ENCODE measurements at regions not wholly inside any gene's neighbourhood (a gene's known extent, or its start where the extent isn't known, plus 50 kb on each side); places are given as distances from the start of the nearest gene placed in this dataset.

- ATAC-seq (replicated peaks in 6 of 8), result peak in 1 of 8 experiments; percentile 19
- in situ Hi-C loops (cut with MboI; ENCODE audit: low pct_unique_long_range_greater_than_20kb in 2 of 9, low sequenced_read_pairs in 9 of 9, unreplicated experiment in 9 of 9), result no loop called here
- 42 to 100% (median 89%) methylated on average over 1 to 4 of the region's 5 CpGs; no CpG with 5 or more reads in 2 of the 10 experiments for WGBS, 10 experiments
- no peak overlapping the region for H3K4me3 ChIP-seq
- H3K4me1 ChIP-seq (replicated peaks in 1 of 2), result no peaks in the 10 kb centered on the region
- H3K27ac ChIP-seq, result no peak overlapping the region
Measured at GRCh38 chr7:114842551-114843065, 79.3 kb upstream of the MDFIC start.

GRCh38 chr7:114843102-114843501 is 78.8 kb upstream of the MDFIC start:
- no peak overlapping the region for H3K4me3 ChIP-seq
- H3K4me1 ChIP-seq (replicated peaks in 1 of 2), result no peaks in the 10 kb centered on the region
- no peak for ATAC-seq (replicated peaks in 6 of 8)
- WGBS, 10 experiments, result 77 to 100% (median 100%) methylated on average over 1 to 3 of the region's 3 CpGs
- in situ Hi-C loops (cut with MboI; ENCODE audit: low pct_unique_long_range_greater_than_20kb in 2 of 9, low sequenced_read_pairs in 9 of 9, unreplicated experiment in 9 of 9), result no loop called here
- H3K27ac ChIP-seq, result no peak overlapping the region

- H3K27ac ChIP-seq, result no peak overlapping the region
- in situ Hi-C loops (cut with MboI; ENCODE audit: low pct_unique_long_range_greater_than_20kb in 2 of 9, low sequenced_read_pairs in 9 of 9, unreplicated experiment in 9 of 9), result no loop called here
- WGBS, 10 experiments, result 18 to 100% (median 87%) methylated on average over 2 to 3 of the region's 3 CpGs
- peak in 1 of 8 experiments; percentile 54 for ATAC-seq (replicated peaks in 6 of 8)
- H3K4me1 ChIP-seq (replicated peaks in 1 of 2), result no peaks in the 10 kb centered on the region
- H3K4me3 ChIP-seq, result no peak overlapping the region
Measured at GRCh38 chr7:114851406-114852061, 70.4 kb upstream of the MDFIC start.

GRCh38 chr7:114852293-114852692 is 69.6 kb upstream of the MDFIC start:
- H3K4me3 ChIP-seq, result no peak overlapping the region
- H3K27ac ChIP-seq, result no peak overlapping the region
- H3K4me1 ChIP-seq (replicated peaks in 1 of 2), result no peaks in the 10 kb centered on the region
- peak in 2 of 8 experiments; percentile 65 to 71 for ATAC-seq (replicated peaks in 6 of 8)
- in situ Hi-C loops (cut with MboI; ENCODE audit: low pct_unique_long_range_greater_than_20kb in 2 of 9, low sequenced_read_pairs in 9 of 9, unreplicated experiment in 9 of 9), result no loop called here

GRCh38 chr7:114853189-114853588 is 68.7 kb upstream of the MDFIC start:
- WGBS, 10 experiments, result 91 to 100% (median 100%) methylated on average over 1 to 4 of the region's 4 CpGs; no CpG with 5 or more reads in 2 of the 10 experiments
- in situ Hi-C loops (cut with MboI; ENCODE audit: low pct_unique_long_range_greater_than_20kb in 2 of 9, low sequenced_read_pairs in 9 of 9, unreplicated experiment in 9 of 9), result no loop called here
- Histone ChIP-seq H3K27ac (no peak overlapping the region), H3K4me1 (replicated peaks in 1 of 2) (no peaks in the 10 kb centered on the region), H3K4me3 (no peak overlapping the region)
- ATAC-seq (replicated peaks in 6 of 8), result no peak

- in situ Hi-C loops (cut with MboI; ENCODE audit: low pct_unique_long_range_greater_than_20kb in 2 of 9, low sequenced_read_pairs in 9 of 9, unreplicated experiment in 9 of 9), result no loop called here
- H3K27ac ChIP-seq, result no peak overlapping the region
- no peak for ATAC-seq (replicated peaks in 6 of 8)
- no peak overlapping the region for H3K4me3 ChIP-seq
- no peaks in the 10 kb centered on the region for H3K4me1 ChIP-seq (replicated peaks in 1 of 2)
- 69 to 100% (median 89%) methylated on average over 2 of the region's 2 CpGs; no CpG with 5 or more reads in 3 of the 10 experiments for WGBS, 10 experiments
Measured at GRCh38 chr7:114854369-114854768, 67.5 kb upstream of the MDFIC start.

- ATAC-seq (replicated peaks in 6 of 8), result no peak
- whole genome bisulfite sequencing, 10 experiments, result 37 to 100% (median 42%) methylated on average over 1 to 3 of the region's 3 CpGs; no CpG with 5 or more reads in 1 of the 10 experiments
- H3K4me1 ChIP-seq (replicated peaks in 1 of 2), result no peaks in the 10 kb centered on the region
- H3K27ac ChIP-seq, result no peak overlapping the region
- H3K4me3 ChIP-seq, result no peak overlapping the region
- in situ Hi-C loops (cut with MboI; ENCODE audit: low pct_unique_long_range_greater_than_20kb in 2 of 9, low sequenced_read_pairs in 9 of 9, unreplicated experiment in 9 of 9), result no loop called here
Measured at GRCh38 chr7:114856625-114857024, 65.3 kb upstream of the MDFIC start.

- no peaks in the 10 kb centered on the region for H3K4me1 ChIP-seq (replicated peaks in 1 of 2)
- in situ Hi-C loops (cut with MboI; ENCODE audit: low pct_unique_long_range_greater_than_20kb in 2 of 9, low sequenced_read_pairs in 9 of 9, unreplicated experiment in 9 of 9), result no loop called here
- 78 to 100% (median 86%) methylated on average over 1 of the region's 1 CpG; no CpG with 5 or more reads in 5 of the 10 experiments for WGBS, 10 experiments
- H3K27ac ChIP-seq, result no peak overlapping the region
- ATAC-seq (replicated peaks in 6 of 8), result no peak
- no peak overlapping the region for H3K4me3 ChIP-seq
Measured at GRCh38 chr7:114857605-114858004, 64.3 kb upstream of the MDFIC start.

GRCh38 chr7:114859477-114859876 is 62.4 kb upstream of the MDFIC start:
- no peaks in the 10 kb centered on the region for H3K4me1 ChIP-seq (replicated peaks in 1 of 2)
- no peak overlapping the region for H3K4me3 ChIP-seq
- in situ Hi-C loops (cut with MboI; ENCODE audit: low pct_unique_long_range_greater_than_20kb in 2 of 9, low sequenced_read_pairs in 9 of 9, unreplicated experiment in 9 of 9), result no loop called here
- WGBS, 10 experiments, result 83 to 100% (median 100%) methylated on average over 1 of the region's 1 CpG; no CpG with 5 or more reads in 4 of the 10 experiments
- no peak for ATAC-seq (replicated peaks in 6 of 8)
- no peak overlapping the region for H3K27ac ChIP-seq

GRCh38 chr7:114860206-114860605 is 61.7 kb upstream of the MDFIC start:
- Histone ChIP-seq H3K4me3 (no peak overlapping the region), H3K4me1 (replicated peaks in 1 of 2) (no peaks in the 10 kb centered on the region), H3K27ac (no peak overlapping the region)
- in situ Hi-C loops (cut with MboI; ENCODE audit: low pct_unique_long_range_greater_than_20kb in 2 of 9, low sequenced_read_pairs in 9 of 9, unreplicated experiment in 9 of 9), result no loop called here
- ATAC-seq (replicated peaks in 6 of 8), result no peak
- 60 to 100% (median 84%) methylated on average over 1 to 2 of the region's 2 CpGs; no CpG with 5 or more reads in 2 of the 10 experiments for WGBS, 10 experiments

GRCh38 chr7:114862406-114862805 is 59.5 kb upstream of the MDFIC start:
- no peak overlapping the region for H3K4me3 ChIP-seq
- ATAC-seq (replicated peaks in 6 of 8), result no peak
- 80 to 100% (median 92%) methylated on average over 2 of the region's 2 CpGs; no CpG with 5 or more reads in 2 of the 10 experiments for WGBS, 10 experiments
- H3K27ac ChIP-seq, result no peak overlapping the region
- H3K4me1 ChIP-seq (replicated peaks in 1 of 2), result no peaks in the 10 kb centered on the region
- in situ Hi-C loops (cut with MboI; ENCODE audit: low pct_unique_long_range_greater_than_20kb in 2 of 9, low sequenced_read_pairs in 9 of 9, unreplicated experiment in 9 of 9), result no loop called here

- Histone ChIP-seq H3K27ac (no peak overlapping the region), H3K4me1 (replicated peaks in 1 of 2) (no peaks in the 10 kb centered on the region), H3K4me3 (no peak overlapping the region)
- WGBS, 10 experiments, result 14 to 100% (median 79%) methylated on average over 1 of the region's 1 CpG; no CpG with 5 or more reads in 2 of the 10 experiments
- in situ Hi-C loops (cut with MboI; ENCODE audit: low pct_unique_long_range_greater_than_20kb in 2 of 9, low sequenced_read_pairs in 9 of 9, unreplicated experiment in 9 of 9), result no loop called here
- peak in 2 of 8 experiments; percentile 25 to 32 for ATAC-seq (replicated peaks in 6 of 8)
Measured at GRCh38 chr7:114864278-114864677, 57.6 kb upstream of the MDFIC start.

GRCh38 chr7:114865564-114865963 is 56.3 kb upstream of the MDFIC start:
- in situ Hi-C loops (cut with MboI; ENCODE audit: low pct_unique_long_range_greater_than_20kb in 2 of 9, low sequenced_read_pairs in 9 of 9, unreplicated experiment in 9 of 9), result no loop called here
- Histone ChIP-seq H3K4me1 (replicated peaks in 1 of 2) (no peaks in the 10 kb centered on the region), H3K27ac (no peak overlapping the region), H3K4me3 (no peak overlapping the region)
- peak in 3 of 8 experiments; percentile 82 to 90 (median 85) for ATAC-seq (replicated peaks in 6 of 8)
- WGBS, 10 experiments, result 91 to 100% (median 100%) methylated on average over 1 of the region's 1 CpG; no CpG with 5 or more reads in 5 of the 10 experiments
